ENCODE measurements at regions not wholly inside any gene's neighbourhood (a gene's known extent, or its start where the extent isn't known, plus 50 kb on each side); places are given as distances from the start of the nearest gene placed in this dataset.

DNA sequence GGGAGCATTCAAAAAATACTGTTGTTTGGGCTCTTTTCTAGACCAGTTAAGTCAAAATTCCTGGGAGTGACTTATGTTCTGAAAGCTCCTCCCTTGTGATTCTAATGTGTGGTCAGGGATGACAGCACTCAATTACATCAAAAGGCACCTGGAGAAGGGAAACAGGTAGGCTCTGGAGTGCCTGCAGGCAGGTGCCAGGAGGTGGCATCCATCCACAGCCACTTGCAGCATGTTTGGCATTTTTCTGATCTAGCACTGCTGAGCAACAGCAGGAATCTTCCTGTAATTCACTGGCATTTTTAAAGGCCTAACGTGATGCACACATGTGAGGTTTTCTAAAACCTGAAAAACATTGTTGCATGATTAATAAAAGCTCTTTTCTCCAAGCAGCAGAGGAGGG, 94.6 kb downstream of the CCNA1 start:
- TF ChIP-seq, protein P1, sequence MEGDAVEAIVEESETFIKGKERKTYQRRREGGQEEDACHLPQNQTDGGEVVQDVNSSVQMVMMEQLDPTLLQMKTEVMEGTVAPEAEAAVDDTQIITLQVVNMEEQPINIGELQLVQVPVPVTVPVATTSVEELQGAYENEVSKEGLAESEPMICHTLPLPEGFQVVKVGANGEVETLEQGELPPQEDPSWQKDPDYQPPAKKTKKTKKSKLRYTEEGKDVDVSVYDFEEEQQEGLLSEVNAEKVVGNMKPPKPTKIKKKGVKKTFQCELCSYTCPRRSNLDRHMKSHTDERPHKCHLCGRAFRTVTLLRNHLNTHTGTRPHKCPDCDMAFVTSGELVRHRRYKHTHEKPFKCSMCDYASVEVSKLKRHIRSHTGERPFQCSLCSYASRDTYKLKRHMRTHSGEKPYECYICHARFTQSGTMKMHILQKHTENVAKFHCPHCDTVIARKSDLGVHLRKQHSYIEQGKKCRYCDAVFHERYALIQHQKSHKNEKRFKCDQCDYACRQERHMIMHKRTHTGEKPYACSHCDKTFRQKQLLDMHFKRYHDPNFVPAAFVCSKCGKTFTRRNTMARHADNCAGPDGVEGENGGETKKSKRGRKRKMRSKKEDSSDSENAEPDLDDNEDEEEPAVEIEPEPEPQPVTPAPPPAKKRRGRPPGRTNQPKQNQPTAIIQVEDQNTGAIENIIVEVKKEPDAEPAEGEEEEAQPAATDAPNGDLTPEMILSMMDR (IDR thresholded peaks at IDR 0.05), result no peak
- TF ChIP-seq POLR2AphosphoS5 (IDR thresholded peaks at IDR 0.05), result no peak

Data from stomach (tissue), 4 donors.